K562 (cell line): ENCODE measurements at regions not wholly inside any gene's neighbourhood (a gene's known extent, or its start where the extent isn't known, plus 50 kb on each side); places are given as distances from the start of the nearest gene placed in this dataset.

ENCODE experiments used
- CBFA2T3 ChIP-seq: fragments of 450-650 bp; IDR thresholded peaks from 2 replicates; pipeline ENCODE4 v1.6.1; 2017
- CBX5 ChIP-seq: IDR thresholded peaks from 2 replicates; pipeline ENCODE4 v1.6.1; 2014; ENCODE audit warnings: low read depth, borderline replicate concordance
- CTCF ChIP-seq, 3 experiments: IDR thresholded peaks in 2 of 3; conservative IDR thresholded peaks in 1 of 3; 2 replicates each; pipeline ENCODE4 v1.5.1; 2011 to 2012; ENCODE audit warnings: low read length in 3 of 3, mild to moderate bottlenecking in 3 of 3, control low read depth in 2 of 3, improper control_type of control experiment in 1 of 3, inconsistent platforms in 1 of 3, low read depth in 1 of 3, mixed read lengths in 1 of 3, moderate library complexity in 1 of 3; ENCODE audit not compliant: insufficient read depth in 2 of 3
- E2F5 ChIP-seq: sonication (generic); formaldehyde crosslinking; IDR thresholded peaks from 2 replicates; pipeline ENCODE4 v1.8.0; 2022; ENCODE audit warnings: mild to moderate bottlenecking, missing genetic modification reagents
- HNRNPUL1 ChIP-seq: fragments of 200-400 bp; formaldehyde crosslinking; IDR thresholded peaks from 2 replicates; pipeline ENCODE4 v1.6.1; 2017; ENCODE audit warnings: low read length
- IRF2 ChIP-seq: sonication (generic); formaldehyde crosslinking; IDR thresholded peaks from 2 replicates; pipeline ENCODE4 v1.8.1; 2022; ENCODE audit warnings: mild to moderate bottlenecking, missing genetic modification reagents
- PRPF4 ChIP-seq: fragments of 200-400 bp; formaldehyde crosslinking; IDR thresholded peaks from one replicate; pipeline ENCODE4 v1.6.1; 2017; ENCODE audit warnings: low read length, low read depth, mild to moderate bottlenecking; ENCODE audit not compliant: insufficient read depth, poor library complexity, severe bottlenecking
- SNRNP70 ChIP-seq: fragments of 200-400 bp; formaldehyde crosslinking; optimal IDR thresholded peaks from 2 replicates; pipeline ENCODE3; 2017; ENCODE audit warnings: low read depth, low read length

DNA sequence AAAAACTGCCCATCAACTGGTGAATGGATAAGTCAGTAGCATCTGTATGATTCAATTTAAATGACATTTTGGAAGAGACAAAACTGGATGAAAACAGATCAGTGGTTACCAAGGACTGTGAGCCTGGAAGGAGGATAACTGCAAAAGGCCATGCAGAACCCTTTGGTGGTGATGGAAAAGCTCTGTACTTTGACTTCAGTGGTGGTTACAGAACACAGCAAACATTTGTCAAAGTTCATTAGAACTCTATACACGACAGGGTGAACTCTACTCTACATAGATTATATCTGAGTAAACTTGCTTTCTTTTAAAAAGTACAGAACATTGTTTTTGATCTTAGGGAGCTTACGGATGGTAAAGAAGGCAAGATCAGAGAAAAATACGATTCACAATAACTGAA is 111.9 kb upstream of the HTR1E start:
- no peak for TF ChIP-seq CTCF (IDR thresholded peaks at IDR 0.05 in 2 of 3, conservative IDR thresholded peaks at IDR 0.05 in 1 of 3; ENCODE audit: insufficient read depth in 2 of 3, low read depth in 1 of 3, low read length in 3 of 3)
- TF ChIP-seq PRPF4, result no peak
- TF ChIP-seq CBFA2T3, result no peak
- no peak for TF ChIP-seq E2F5
- TF ChIP-seq HNRNPUL1, result no peak
- no peak for TF ChIP-seq SNRNP70
- no peak for TF ChIP-seq IRF2 (CRISPR knock-in tag)
- no peak for TF ChIP-seq CBX5
